GM12891 (cell line): ENCODE measurements at regions not wholly inside any gene's neighbourhood (a gene's known extent, or its start where the extent isn't known, plus 50 kb on each side); places are given as distances from the start of the nearest gene placed in this dataset.

Source experiments
- DNase-seq: peaks from one replicate; pipeline ENCODE4 v3.0.0; 2011; ENCODE audit warnings: low spot score; ENCODE audit not compliant: insufficient read length
- FAIRE-seq: peaks from 2 replicates; lab custom pipeline; 2011; peaks lifted over from hg19 to GRCh38; lab: Jason Lieb, UNC
- PAX5 ChIP-seq: IDR thresholded peaks from 2 replicates; pipeline ENCODE4 v1.6.1; 2011; ENCODE audit warnings: low read length, moderate library complexity, mild to moderate bottlenecking; ENCODE audit not compliant: insufficient read depth, severe bottlenecking
- POLR2A ChIP-seq: IDR thresholded peaks from 2 replicates; pipeline ENCODE4 v1.6.1; 2011; ENCODE audit warnings: low read depth, low read length, control low read depth
- POLR2AphosphoS5 ChIP-seq: IDR thresholded peaks from 2 replicates; pipeline ENCODE4 v1.6.1; 2011; ENCODE audit warnings: low read depth, low read length, control low read depth
- POU2F2 ChIP-seq: IDR thresholded peaks from 2 replicates; pipeline ENCODE4 v1.6.1; 2011; ENCODE audit warnings: low read depth, mild to moderate bottlenecking, control low read depth, low read length, moderate library complexity
- SPI1 ChIP-seq: IDR thresholded peaks from 2 replicates; pipeline ENCODE4 v1.6.1; 2011; ENCODE audit warnings: low read depth, low read length, control low read depth
- TAF1 ChIP-seq: IDR thresholded peaks from 2 replicates; pipeline ENCODE4 v1.6.1; 2011; ENCODE audit warnings: low read depth, low read length, control low read depth

- DNase-seq: no peak
- TF ChIP-seq SPI1 (no peak), POLR2AphosphoS5 (no peak)
- FAIRE-seq: no peak
Observed at GRCh38 chr5:5978501-5979376, 399.6 kb downstream of the MED10 start.

- TF ChIP-seq POU2F2 (no peak), POLR2A (no peak), SPI1 (no peak), TAF1 (no peak), POLR2AphosphoS5 (no peak), PAX5 (no peak)
- FAIRE-seq (no peak), DNase-seq (no peak)
Observed at GRCh38 chr5:5971203-5971602, 407.1 kb downstream of the MED10 start.

- no peak for FAIRE-seq
- no peak for DNase-seq
- no peak for TF ChIP-seq POLR2A
- TF ChIP-seq TAF1: no peak
- no peak for TF ChIP-seq POU2F2
Observed at GRCh38 chr5:5969942-5970483, 408.3 kb downstream of the MED10 start.

- DNase-seq (no peak), FAIRE-seq (no peak)
- TF ChIP-seq POLR2AphosphoS5 (no peak), POU2F2 (no peak), SPI1 (no peak), POLR2A (no peak)
Observed at GRCh38 chr5:5968981-5969380, 409.4 kb downstream of the MED10 start.

GRCh38 chr5:5967944-5968343 lies 410.4 kb downstream of the MED10 start:
- TF ChIP-seq POU2F2 (no peak), PAX5 (no peak), POLR2AphosphoS5 (no peak), SPI1 (no peak), POLR2A (no peak), TAF1 (no peak)
- DNase-seq: no peak
- FAIRE-seq: no peak

- DNase-seq: no peak
- TF ChIP-seq POLR2A (no peak), POLR2AphosphoS5 (no peak), PAX5 (no peak), SPI1 (no peak), TAF1 (no peak), POU2F2 (no peak)
- no peak for FAIRE-seq
Observed at GRCh38 chr5:5967373-5967772, 411.0 kb downstream of the MED10 start.

- FAIRE-seq: no peak
- no peak for DNase-seq
- TF ChIP-seq SPI1: no peak
- TF ChIP-seq POU2F2: no peak
- no peak for TF ChIP-seq POLR2AphosphoS5
- no peak for TF ChIP-seq PAX5
- TF ChIP-seq POLR2A: no peak
- no peak for TF ChIP-seq TAF1
Observed at GRCh38 chr5:5965132-5965531, 413.2 kb downstream of the MED10 start.

- TF ChIP-seq SPI1 (no peak), POLR2A (no peak), TAF1 (no peak), POLR2AphosphoS5 (no peak)
- DNase-seq (no peak), FAIRE-seq (no peak)
Observed at GRCh38 chr5:5964347-5964746, 414.0 kb downstream of the MED10 start.

GRCh38 chr5:5957737-5958136 lies 420.6 kb downstream of the MED10 start:
- FAIRE-seq: no peak
- TF ChIP-seq TAF1: no peak

GRCh38 chr5:5954275-5954598 lies 424.1 kb downstream of the MED10 start:
- DNase-seq (no peak), FAIRE-seq (no peak)
- TF ChIP-seq TAF1 (no peak), POLR2A (no peak), SPI1 (no peak), POU2F2 (no peak)

More at GRCh38 chr5:5957737-5958136, 420.6 kb downstream of the MED10 start:
- no peak for DNase-seq
